Vagina (tissue), 2 donors: ENCODE measurements at regions not wholly inside any gene's neighbourhood (a gene's known extent, or its start where the extent isn't known, plus 50 kb on each side); places are given as distances from the start of the nearest gene placed in this dataset.

Experiments used
- DNase-seq, 2 donors: peaks; one replicate each; pipeline ENCODE4 v3.0.0-alpha.2; 2017; ENCODE audit errors: extremely low spot score in 2 of 2
- H3K27ac ChIP-seq: fragments of 200-600 bp; sonication (generic); one replicate; pipeline ENCODE4 v1.5.1; 2019
- H3K27me3 ChIP-seq: fragments of 200-600 bp; sonication (generic); one replicate; pipeline ENCODE4 v1.5.1; 2019
- H3K36me3 ChIP-seq, 2 donors: fragments of 200-600 bp; sonication (generic); one replicate each; pipeline ENCODE4 v1.5.1; 2017 to 2019
- H3K4me1 ChIP-seq: fragments of 200-600 bp; sonication (generic); one replicate; pipeline ENCODE4 v1.5.1; 2019
- H3K4me3 ChIP-seq, 2 donors: fragments of 200-600 bp; sonication (generic); 1 replicate in 1 of 2; 2 replicates in 1 of 2; pipeline ENCODE4 v1.5.1; 2016 to 2019
- H3K9me3 ChIP-seq: fragments of 200-600 bp; sonication (generic); one replicate; pipeline ENCODE4 v1.5.1; 2019
- CTCF ChIP-seq, 3 experiments: fragments of 450-650 bp in 2 of 3; fragments of 200-600 bp in 1 of 3; sonication (generic) in 1 of 3; IDR thresholded peaks; one replicate each; pipeline ENCODE4 v1.5.1; 2017 to 2019; ENCODE audit warnings: antibody characterized with exemption in 3 of 3, mild to moderate bottlenecking in 2 of 3, moderate library complexity in 2 of 3
- POLR2A ChIP-seq, 2 donors: fragments of 450-650 bp; IDR thresholded peaks; one replicate each; pipeline ENCODE4 v1.6.1; 2017; ENCODE audit warnings: antibody characterized with exemption in 2 of 2, mild to moderate bottlenecking in 2 of 2, moderate library complexity in 2 of 2
- POLR2AphosphoS5 ChIP-seq, 2 donors: sonication (generic); formaldehyde crosslinking; IDR thresholded peaks; one replicate each; pipeline ENCODE4 v1.9.0; 2017; ENCODE audit warnings: antibody characterized with exemption in 2 of 2, mild to moderate bottlenecking in 2 of 2, low read depth in 1 of 2; ENCODE audit not compliant: insufficient read depth in 1 of 2
- intact Hi-C: fragments of 100-400 bp; cut with DNase I; formaldehyde crosslinking; loops from one replicate; pipeline ENCODE4 v1.15.1; 2023

GRCh38 chr18:30920757-30921156, 121.8 kb downstream of the DSC3 start:
- H3K27ac ChIP-seq, result no peak overlapping the region
- TF ChIP-seq CTCF (IDR thresholded peaks at IDR 0.05), result no peak
- no peak for TF ChIP-seq POLR2AphosphoS5 (IDR thresholded peaks at IDR 0.05; ENCODE audit: insufficient read depth in 1 of 2, low read depth in 1 of 2)
- TF ChIP-seq POLR2A (IDR thresholded peaks at IDR 0.05), result no peak
- no peak overlapping the region for H3K4me3 ChIP-seq
- H3K36me3 ChIP-seq, result no peaks in the 10 kb centered on the region
- intact Hi-C loops, result no loop called here
- H3K4me1 ChIP-seq, result no peaks in the 10 kb centered on the region
- no peaks in the 10 kb centered on the region for H3K27me3 ChIP-seq
- H3K9me3 ChIP-seq, result no peaks in the 10 kb centered on the region
- no peak for DNase-seq

- H3K36me3 ChIP-seq, result no peaks in the 10 kb centered on the region
- DNase-seq, result no peak
- TF ChIP-seq POLR2A (IDR thresholded peaks at IDR 0.05), result no peak
- no peak for TF ChIP-seq CTCF (IDR thresholded peaks at IDR 0.05)
- TF ChIP-seq POLR2AphosphoS5 (IDR thresholded peaks at IDR 0.05; ENCODE audit: insufficient read depth in 1 of 2, low read depth in 1 of 2), result no peak
- no peaks in the 10 kb centered on the region for H3K9me3 ChIP-seq
- intact Hi-C loops, result no loop called here
- H3K27me3 ChIP-seq, result no peaks in the 10 kb centered on the region
- H3K27ac ChIP-seq, result no peak overlapping the region
- no peaks in the 10 kb centered on the region for H3K4me1 ChIP-seq
- no peak overlapping the region for H3K4me3 ChIP-seq
Observed at GRCh38 chr18:30920351-30920750, 122.2 kb downstream of the DSC3 start.

- H3K27ac ChIP-seq, result no peak overlapping the region
- no peak overlapping the region for H3K4me3 ChIP-seq
- no peaks in the 10 kb centered on the region for H3K9me3 ChIP-seq
- no peaks in the 10 kb centered on the region for H3K27me3 ChIP-seq
- intact Hi-C loops, result no loop called here
- TF ChIP-seq POLR2A (IDR thresholded peaks at IDR 0.05), result no peak
- TF ChIP-seq CTCF (IDR thresholded peaks at IDR 0.05), result no peak
- no peak for TF ChIP-seq POLR2AphosphoS5 (IDR thresholded peaks at IDR 0.05; ENCODE audit: insufficient read depth in 1 of 2, low read depth in 1 of 2)
- H3K4me1 ChIP-seq, result no peaks in the 10 kb centered on the region
- no peak for DNase-seq
- no peaks in the 10 kb centered on the region for H3K36me3 ChIP-seq
Observed at GRCh38 chr18:30917651-30918050, 124.9 kb downstream of the DSC3 start.

GRCh38 chr18:30915336-30915988, 127.1 kb downstream of the DSC3 start:
- Histone ChIP-seq H3K27ac (no peak overlapping the region), H3K27me3 (no peaks in the 10 kb centered on the region), H3K36me3 (no peaks in the 10 kb centered on the region), H3K4me3 (no peak overlapping the region), H3K4me1 (no peaks in the 10 kb centered on the region), H3K9me3 (no peaks in the 10 kb centered on the region)
- DNase-seq, result no peak
- intact Hi-C loops, result no loop called here
- TF ChIP-seq POLR2A (IDR thresholded peaks at IDR 0.05) (no peak), CTCF (IDR thresholded peaks at IDR 0.05) (no peak), POLR2AphosphoS5 (IDR thresholded peaks at IDR 0.05; ENCODE audit: insufficient read depth in 1 of 2, low read depth in 1 of 2) (no peak)

- no peaks in the 10 kb centered on the region for H3K4me1 ChIP-seq
- H3K9me3 ChIP-seq, result no peaks in the 10 kb centered on the region
- no peak for DNase-seq
- intact Hi-C loops, result no loop called here
- no peak for TF ChIP-seq POLR2A (IDR thresholded peaks at IDR 0.05)
- TF ChIP-seq CTCF (IDR thresholded peaks at IDR 0.05), result no peak
- TF ChIP-seq POLR2AphosphoS5 (IDR thresholded peaks at IDR 0.05; ENCODE audit: insufficient read depth in 1 of 2, low read depth in 1 of 2), result no peak
- H3K4me3 ChIP-seq, result no peak overlapping the region
- H3K27ac ChIP-seq, result no peak overlapping the region
- no peaks in the 10 kb centered on the region for H3K27me3 ChIP-seq
- H3K36me3 ChIP-seq, result no peaks in the 10 kb centered on the region
Observed at GRCh38 chr18:30908381-30908780, 134.2 kb downstream of the DSC3 start.
